ENCODE measurements at regions not wholly inside any gene's neighbourhood (a gene's known extent, or its start where the extent isn't known, plus 50 kb on each side); places are given as distances from the start of the nearest gene placed in this dataset.
"Not testable (repeated sequence)": the region's sequence is repeated elsewhere in the genome, so short reads cannot be mapped to it uniquely, and the experiment has no call there.

DNA sequence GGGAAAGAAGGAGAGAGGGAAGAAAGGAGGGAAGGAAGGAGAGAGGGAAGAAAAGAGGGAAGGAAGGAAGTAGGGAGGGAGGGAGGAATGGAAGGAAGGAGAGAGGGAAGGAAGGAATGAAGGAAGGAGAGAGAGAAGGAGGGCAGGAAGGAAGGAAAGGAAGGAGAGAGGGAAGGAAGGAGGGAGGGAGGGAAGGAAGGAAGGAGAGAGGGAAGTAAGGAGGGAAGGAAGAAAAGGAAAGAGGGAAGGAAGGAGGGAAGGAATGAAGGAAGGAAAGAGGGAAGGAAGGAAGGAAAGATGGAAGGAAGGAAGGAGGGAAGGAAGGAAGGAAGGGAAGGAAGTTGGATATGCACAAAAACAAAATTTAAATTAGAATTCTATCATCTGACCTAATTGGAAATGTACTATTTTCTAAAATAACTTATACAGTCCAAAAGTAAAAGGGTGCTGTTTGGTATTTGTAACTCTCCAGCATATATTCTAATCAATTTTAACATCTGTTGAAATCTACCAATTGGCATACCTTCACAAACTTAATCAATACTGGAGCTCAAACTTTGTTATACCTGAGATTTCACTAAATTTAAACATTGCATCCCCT lies 2890.3 kb upstream of the OR11H1 start:
- ATAC-seq; DNase-seq; intact Hi-C loops (cut with DNase I, micrococcal nuclease): not testable (repeated sequence)

DNA sequence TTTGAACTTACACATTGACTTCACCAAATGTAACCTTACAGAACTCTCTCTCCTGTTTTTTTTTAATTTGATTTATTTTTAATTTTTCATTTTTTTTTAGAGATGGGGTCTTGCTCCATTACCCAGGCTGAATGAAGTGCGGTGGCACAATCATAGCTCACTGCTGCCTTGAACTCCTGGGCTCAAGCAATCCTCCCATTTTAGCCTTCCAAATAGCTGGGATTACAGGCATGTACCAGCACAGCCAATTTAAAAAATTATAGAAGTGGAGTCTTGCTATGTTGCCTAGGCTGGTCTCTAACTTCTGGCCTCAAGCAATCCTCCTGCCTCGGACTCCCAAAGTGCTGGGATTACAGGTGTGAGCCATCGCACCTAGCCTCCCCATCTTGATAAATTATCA lies 2889.7 kb upstream of the OR11H1 start:
- intact Hi-C loops (cut with DNase I, micrococcal nuclease); DNase-seq; ATAC-seq: not testable (repeated sequence)

All from left colon (tissue), 2 donors.